ENCODE measurements at regions not wholly inside any gene's neighbourhood (a gene's known extent, or its start where the extent isn't known, plus 50 kb on each side); places are given as distances from the start of the nearest gene placed in this dataset.
"Not testable (repeated sequence)": the region's sequence is repeated elsewhere in the genome, so short reads cannot be mapped to it uniquely, and the experiment has no call there.

DNA sequence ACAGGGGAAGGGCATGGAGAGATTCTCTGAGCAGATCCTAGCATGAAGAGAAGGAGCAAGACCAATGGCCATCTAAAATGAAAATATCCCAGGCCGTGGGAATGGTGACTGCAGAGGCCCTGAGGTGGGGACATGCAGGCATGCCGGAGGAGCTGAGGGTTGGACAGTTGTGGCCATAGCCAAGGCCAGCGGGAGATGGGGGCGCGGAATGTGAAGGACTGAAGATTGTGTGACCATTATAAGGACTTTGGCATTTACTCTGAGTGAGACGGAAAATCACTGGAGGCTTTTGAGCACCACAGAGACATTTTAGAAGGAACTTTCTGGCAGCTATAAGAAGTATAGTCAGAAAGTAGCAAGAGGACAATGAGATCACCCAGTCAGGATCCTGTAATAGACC, 341.1 kb downstream of the SFMBT2 start:
- DNase-seq (ENCODE audit: low read depth): no peak

DNA sequence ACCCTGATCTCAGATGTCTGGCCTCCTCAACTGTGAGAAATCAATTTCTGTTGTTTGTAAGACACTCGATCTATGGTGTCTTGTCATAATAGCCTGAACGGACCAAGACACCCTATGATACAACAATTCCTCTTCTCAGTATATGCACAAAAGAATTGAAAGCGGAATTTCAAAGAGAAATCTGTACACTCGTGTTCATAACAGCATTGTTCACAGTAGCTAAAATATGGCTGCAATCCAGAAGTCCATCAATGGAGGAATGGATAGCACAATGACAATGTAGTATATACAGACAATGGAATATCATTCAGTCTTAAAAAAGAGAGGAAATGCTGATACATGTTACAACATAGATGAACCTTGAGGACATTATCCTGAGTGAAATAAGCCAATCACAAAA, 354.6 kb downstream of the SFMBT2 start:
- DNase-seq (ENCODE audit: low read depth): no peak

DNA sequence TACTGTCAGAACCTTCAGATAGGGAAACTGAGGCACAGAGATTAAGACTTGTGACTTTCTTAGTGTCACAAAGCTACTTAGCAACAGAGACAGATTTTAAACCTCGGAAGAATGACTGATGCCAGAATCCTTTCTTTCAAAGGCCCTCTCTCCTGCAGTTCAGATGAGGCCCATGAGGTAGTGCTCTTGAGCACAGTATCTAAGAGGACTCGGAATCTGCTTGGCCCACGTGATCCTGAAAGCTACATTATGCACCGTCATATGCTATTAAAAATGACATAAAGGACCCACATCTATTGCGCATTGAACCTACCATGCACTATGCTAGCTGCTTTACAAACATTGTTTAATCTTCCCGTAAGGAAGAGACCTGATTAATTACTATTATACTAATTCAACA, 355.9 kb downstream of the SFMBT2 start:
- no peak for DNase-seq (ENCODE audit: low read depth)

DNA sequence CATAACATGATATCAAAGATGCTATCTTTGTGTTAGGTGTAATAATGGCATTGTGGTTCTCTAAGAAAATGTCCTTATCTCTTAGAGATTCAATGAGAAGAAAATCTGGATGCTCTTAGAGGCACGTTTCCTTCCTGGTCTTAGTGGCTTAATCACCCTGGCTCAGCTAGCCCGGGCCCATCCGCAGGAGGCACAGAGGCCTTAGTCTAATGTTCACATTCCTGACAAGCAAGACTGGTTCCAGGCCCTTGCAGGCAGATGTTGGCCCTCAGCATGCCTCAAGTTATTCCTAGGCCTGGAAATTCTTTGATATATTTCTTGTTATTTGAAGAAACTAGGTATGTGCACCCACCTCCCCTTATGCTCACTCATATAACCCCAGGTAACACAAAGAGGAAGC, 357.6 kb downstream of the SFMBT2 start:
- DNase-seq (ENCODE audit: low read depth): no peak

DNA sequence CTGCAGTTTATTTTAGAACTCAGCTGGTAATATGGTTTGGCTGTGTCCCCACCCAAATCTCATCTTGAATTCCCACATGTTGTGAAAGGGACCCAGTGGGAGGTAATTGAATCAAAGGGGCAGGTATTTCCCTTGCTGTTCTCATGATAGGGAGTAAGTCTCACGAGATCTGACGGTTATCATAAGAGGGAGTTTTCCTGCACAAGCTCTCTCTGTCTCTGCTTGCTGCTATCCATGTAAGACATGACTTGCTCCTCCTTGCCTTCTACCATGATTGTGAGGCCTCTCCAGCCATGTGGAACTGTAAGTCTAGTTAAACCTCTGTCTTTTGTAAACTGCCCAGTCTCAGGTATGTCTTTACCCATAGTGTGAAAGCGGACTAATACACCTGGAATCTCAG, 360.8 kb downstream of the SFMBT2 start:
- not testable (repeated sequence) for DNase-seq (ENCODE audit: low read depth)

DNA sequence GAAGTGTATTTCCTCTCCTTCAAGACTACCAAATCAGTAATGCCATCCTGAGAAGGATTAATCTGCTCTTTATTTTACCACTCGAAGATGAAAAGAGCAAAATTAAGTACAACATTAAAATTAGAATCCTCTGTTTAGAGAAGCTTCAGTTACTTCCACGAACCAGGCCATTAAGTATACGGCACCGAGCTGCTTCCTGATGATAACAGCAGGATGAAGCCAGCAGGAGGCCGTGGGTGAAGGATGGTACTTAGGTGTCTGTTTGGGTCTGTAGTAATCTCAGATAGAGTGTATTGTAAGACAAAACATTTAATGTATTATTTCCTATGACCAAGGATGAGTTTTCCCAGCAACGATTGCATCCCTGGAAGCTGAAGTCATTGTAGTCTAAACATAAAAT, 362.8 kb downstream of the SFMBT2 start:
- no peak for DNase-seq (ENCODE audit: low read depth)

DNA sequence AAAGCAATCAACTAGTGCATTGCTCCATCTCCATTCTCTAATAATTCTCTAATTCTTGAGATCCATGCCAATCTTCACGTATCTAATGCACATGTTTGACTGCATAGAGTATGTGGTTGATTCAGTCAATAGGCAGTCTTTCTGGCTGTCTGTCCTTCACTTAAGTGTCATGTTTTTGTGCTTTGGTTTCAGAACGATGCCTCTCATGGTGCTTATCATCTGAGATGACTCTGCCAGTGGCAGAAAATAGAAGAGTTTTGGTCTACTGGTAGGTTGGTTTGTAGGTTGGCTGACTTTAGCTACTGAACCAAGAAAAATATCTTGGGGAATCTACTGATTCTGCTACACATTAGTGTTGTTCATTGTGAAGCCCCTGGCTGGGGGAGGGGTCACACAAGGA, 364.2 kb downstream of the SFMBT2 start:
- DNase-seq (ENCODE audit: low read depth): no peak

DNA sequence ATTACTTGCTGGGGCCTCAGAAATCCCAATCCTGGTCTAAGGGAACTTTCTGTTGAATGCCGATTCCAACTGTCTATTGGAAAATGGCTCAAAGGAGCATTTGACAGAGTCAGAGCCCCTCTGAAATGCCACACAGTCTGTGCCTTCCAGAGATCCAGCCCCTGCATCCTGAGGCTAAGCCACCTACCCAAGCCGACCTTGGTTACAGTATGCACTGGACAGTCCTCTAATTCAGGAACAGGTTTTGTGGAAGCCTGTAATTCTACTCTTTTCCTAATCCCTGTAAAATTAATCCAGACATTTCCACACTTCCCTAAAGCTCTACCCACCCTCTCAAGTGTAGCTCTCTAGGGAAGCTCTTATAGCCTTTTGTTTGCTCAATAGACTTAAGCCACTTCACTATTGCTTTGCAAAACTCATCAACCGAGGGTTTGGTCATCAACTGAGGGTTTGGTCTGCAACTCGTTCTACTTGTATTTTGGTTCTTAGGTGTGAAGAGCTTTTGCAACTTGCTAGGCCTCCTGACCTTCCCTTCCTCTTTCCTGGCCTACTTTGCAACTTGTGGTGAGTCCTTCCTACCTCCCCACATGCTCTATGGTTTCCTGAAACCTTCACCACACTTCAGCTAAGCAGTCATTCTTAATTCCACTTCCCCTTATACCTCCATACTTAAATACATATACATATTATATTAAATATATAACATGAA, 364.8 kb downstream of the SFMBT2 start:
- DNase-seq (ENCODE audit: low read depth): no peak

DNA sequence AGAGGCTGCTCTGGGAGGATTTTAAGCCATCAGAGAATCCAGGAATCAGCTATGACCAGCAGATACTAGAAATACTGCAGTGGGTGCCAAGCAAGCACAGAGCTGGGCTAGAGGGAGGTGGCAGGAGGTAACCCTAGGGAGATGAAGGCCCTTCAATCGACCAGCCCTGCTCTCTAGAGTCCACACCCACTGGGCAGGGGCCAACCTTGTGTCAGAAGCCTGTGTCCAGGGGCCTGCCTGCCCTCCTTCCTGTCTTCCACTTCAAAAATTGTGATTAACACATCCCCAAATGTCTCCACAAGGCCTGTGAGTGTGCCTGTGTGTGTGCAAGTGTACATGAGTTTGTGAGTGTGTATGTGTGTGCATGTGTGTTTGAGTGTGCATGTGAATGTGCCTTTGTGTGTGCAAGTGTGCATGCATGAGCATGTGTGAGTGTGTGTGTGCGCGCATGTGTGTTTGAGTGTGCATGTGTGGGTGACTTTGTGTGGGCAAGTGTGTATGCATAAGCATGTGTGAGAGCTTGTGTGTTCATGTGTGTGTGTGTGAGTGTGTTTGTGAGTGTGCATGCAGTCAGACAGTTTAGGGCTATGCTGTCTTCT, 367.7 kb downstream of the SFMBT2 start:
- DNase-seq (ENCODE audit: low read depth): no peak

DNA sequence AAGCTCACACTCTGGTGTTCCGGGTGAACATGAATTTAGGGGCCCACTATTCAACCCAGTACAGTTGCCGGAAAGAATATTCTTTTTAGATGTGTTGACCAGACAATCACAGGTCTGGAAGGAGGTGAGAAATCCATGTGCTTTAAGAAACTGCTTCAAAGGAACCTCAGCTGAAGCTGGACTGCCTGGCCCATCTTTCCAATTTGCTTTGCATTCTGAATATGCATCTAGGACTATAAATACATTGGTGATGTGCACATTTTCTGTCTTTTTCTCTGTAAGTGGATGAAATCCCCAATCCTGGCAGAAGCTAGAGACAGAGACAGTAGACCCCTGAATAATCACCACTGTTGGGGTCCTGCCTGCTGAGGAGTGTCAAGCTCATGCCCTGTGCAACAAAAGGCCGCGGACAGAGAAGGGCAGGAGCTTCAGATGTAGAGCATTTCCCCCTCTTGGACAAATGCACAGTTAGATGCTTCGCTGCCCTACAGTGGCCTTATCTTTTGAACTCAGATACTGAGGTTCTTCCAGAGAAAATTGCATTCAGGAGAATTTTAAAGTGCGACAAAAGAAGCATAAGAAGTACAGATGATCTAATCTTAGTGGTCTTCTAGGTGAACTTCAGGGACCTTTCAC, 368.3 kb downstream of the SFMBT2 start:
- no peak for DNase-seq (ENCODE audit: low read depth)

DNA sequence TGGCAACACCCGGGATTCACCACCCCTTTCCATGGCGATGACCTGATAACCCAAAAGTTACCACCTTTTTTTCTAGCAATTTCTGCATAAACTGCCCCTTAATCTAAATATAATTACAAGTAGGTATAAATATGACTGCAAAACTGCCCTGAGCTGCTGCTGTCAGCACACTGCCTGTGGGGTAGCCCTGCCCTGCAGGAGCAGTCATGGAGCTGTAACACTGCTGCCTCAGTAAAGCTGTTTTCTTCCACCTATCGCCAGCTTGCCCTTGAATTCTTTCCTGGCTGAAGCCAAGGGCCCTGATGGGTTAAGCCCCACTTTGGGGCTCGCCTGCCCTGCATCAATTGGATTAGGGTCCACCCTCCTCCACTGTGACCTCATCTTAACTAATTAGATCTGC, 368.8 kb downstream of the SFMBT2 start:
- no peak for DNase-seq (ENCODE audit: low read depth)

DNA sequence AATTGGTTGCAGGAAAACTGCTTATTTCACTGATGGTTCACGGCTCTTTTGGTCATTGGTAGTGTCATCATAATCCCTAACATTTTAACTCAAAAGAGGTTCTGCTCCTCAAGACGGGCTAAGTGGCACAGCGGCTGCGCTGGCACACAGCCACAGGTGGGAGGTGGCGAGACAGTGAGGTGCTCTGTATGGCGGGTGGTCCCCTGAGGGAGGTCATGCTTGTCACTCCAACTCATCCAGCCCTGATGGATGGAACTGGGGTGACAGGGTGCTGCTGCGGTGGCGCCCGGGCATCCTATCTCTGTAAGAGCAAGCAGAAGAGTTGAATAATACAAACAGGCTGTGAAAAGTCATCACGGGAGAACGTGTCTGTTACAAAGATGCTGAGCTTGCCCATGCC, 370.2 kb downstream of the SFMBT2 start:
- no peak for DNase-seq (ENCODE audit: low read depth)

DNA sequence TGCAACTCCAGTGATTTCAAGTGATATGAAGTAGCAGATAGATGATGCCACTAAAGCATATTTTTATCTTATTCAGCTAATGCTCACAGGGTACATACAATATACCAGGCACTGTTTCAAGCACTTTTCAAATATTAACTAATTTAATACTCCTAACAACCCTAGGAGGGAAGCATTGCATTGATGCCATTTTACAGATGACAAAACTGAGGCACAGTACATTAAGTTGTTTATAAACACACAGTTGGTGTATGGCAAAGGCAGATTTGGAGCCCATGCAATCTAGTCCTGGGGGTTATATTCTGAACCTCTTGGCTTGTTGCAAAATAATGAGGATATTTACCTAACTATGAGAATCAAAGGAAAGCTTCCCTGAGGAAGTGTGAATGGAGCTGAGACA, 371.0 kb downstream of the SFMBT2 start:
- no peak for DNase-seq (ENCODE audit: low read depth)

DNA sequence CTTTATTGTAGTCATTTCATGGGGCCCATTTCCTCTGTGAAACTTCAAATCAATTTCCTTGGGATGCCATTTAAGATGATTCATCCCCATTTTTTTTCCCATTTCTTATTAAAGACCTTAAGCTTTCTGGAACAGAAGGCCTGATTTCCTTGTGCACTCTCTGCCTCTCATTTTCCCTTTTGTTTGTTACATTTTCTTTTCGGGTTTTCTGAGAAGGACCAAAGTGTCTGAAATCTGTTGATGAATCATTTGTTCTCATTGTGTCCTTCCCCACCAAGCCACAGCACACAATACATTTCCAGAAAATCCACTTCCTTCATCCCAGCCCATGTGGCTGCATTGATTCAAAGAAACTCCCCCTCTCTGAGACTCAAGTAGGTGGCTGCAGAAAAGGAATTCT, 372.4 kb downstream of the SFMBT2 start:
- DNase-seq (ENCODE audit: low read depth): peak; percentile 17

DNA sequence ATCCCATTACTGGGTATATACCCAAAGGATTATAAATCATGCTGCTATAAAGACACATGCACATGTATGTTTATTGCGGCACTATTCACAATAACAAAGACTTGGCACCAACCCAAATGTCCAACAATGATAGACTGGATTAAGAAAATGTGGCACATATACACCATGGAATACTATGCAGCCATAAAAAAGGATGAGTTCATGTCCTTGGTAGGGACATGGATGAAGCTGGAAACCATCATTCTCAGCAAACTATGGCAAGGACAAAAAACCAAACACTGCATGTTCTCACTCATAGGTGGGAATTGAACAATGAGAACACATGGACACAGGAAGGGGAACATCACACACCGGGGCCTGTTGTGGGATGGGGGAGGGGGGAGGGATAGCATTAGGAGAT, 373.4 kb downstream of the SFMBT2 start:
- not testable (repeated sequence) for DNase-seq (ENCODE audit: low read depth)

DNA sequence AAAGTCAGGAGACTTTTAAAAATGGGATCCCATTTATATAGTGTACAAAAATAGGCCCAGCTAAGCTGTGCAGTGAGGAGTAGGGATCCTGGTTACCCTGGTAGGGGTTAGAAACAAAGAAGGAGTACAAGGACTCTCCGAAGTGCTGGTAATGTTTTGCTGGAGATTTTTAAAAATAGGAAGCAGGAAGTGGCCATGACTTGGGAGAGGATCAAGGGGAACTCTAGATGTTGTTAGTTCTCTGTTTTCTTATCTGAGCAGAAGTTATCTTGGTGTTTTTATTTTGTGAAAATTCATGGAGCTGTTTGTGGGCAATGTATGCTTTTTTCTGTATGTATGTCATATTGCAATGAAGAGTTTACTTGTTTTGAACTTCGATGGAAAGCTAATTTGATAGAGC, 373.9 kb downstream of the SFMBT2 start:
- DNase-seq (ENCODE audit: low read depth): no peak

DNA sequence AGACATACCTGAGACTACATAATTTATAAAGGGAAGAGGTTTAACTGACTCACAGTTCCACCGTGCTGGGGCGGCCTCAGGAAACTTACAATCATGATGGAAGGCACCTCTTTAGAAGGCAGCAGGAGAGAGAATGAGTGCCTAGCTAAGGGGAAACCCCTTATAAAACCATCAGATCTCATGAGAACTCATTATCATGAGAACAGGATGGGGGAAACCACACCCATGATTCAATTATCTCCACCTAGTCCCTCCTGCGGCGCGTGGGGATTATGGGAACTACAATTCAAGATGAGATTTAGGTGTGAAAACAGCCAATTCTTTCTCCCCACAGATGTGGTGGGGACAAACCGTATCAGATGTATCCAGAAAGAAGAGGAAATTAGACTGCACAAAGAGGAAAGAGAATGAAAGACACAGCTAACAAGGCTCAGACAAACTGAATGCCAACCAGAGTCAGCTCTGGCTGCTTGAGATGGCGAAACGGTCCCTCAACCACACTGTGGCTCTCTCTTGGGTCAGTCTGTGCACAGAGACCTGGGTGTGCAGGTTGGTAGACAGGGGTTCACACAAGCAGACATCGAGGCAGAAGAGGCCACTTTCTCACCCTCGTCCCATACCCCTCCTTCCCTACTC, 375.6 kb downstream of the SFMBT2 start:
- no peak for DNase-seq (ENCODE audit: low read depth)

DNA sequence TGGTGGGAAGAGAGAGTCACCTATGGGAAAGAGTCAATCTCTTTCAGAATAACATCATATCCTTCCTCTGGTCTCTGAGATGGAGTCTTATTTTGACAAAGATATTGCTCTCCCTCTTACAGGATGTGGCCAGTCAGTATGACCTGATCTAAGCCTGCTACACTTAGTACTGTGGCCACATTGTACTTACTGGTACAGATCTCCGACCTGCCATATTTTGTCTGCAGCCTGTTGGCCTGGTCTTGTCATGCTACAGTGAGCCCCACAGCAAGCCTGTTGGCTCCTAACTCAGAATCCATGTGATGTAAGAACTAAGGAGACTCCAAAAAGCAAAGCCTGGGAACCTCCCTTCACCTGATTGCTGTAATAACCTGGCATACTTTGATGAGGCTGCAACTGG, 377.8 kb downstream of the SFMBT2 start:
- no peak for DNase-seq (ENCODE audit: low read depth)

DNA sequence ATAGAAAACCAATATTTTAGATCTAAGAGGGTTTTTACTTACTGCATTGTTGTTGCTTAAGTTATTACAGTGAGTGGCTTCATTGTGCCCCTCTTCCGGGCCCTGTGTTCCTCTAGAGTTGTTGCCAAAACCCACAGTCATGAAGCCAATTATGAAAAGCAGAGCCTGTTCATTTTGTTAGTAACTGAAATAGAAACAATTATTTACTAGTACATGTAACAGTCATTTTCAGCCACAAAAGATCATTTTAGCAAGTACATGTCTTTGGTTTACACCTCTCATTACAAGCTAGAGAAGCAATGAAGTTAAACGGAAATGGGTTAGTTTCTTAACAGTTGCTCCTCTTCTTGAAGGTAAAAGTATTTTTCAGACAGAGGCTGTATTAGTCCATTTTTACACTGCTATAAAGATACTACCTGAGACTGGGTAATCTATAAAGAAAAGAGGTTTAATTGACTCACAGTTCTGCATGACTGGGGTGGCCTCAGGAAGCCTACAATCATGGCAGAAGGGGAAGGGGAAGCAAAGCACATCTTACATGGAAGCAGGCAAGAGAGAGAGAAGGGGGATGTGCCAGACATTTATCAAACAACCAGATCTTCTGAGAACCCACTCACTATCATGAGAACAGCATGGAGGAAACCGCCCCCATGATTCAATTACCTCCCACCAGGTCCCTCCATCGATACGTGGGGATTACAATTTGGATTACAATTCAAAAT, 380.5 kb downstream of the SFMBT2 start:
- no peak for DNase-seq (ENCODE audit: low read depth)

DNA sequence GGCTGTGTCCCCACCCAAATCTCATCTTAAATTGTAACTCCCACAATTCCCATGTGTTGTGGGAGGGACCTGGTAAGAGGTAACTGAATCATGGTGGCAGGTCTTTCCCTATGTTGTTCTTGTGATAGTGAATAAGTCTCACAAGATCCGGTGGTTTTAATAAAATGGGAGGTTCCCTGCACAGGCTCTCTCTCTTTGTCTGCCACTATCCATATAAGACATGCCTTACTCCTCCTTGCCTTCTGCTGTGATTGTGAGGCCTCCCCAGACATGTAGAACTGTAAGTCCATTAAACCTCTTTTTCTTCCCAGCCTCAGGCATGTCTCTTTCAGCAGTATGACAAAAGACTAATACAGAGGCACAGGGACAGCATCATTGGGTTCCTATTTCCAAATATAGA, 381.2 kb downstream of the SFMBT2 start:
- no peak for DNase-seq (ENCODE audit: low read depth)

DNA sequence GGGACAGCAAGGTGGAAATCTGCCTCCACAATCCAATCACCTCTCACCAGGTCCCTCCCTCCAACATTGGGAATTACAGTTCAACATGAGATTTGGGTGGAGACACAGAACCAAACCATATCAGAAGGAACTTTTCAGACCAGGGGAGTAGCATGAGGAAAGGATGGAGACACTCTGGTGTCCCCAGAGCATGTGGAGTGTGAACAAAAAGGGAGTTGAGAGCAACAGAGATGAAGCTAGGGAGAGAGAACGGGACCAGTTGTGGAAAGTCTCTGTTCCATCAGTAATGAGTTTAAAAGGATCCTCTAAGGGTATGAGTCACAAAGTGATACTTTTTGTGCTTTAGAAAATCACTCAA, 382.0 kb downstream of the SFMBT2 start:
- DNase-seq (ENCODE audit: low read depth): no peak

Measured in HT1080 (cell line).